ENCODE measurements at regions not wholly inside any gene's neighbourhood (a gene's known extent, or its start where the extent isn't known, plus 50 kb on each side); places are given as distances from the start of the nearest gene placed in this dataset.
"Not testable (repeated sequence)": the region's sequence is repeated elsewhere in the genome, so short reads cannot be mapped to it uniquely, and the experiment has no call there.

GRCh38 chr13:54267253-54267668, 1238.6 kb downstream of the OLFM4 start:
- not testable (repeated sequence) for TF ChIP-seq EP300, CTCF (IDR thresholded peaks at IDR 0.05)

All from tibial nerve (tissue), 4 donors.